ENCODE measurements at regions not wholly inside any gene's neighbourhood (a gene's known extent, or its start where the extent isn't known, plus 50 kb on each side); places are given as distances from the start of the nearest gene placed in this dataset.

DNA sequence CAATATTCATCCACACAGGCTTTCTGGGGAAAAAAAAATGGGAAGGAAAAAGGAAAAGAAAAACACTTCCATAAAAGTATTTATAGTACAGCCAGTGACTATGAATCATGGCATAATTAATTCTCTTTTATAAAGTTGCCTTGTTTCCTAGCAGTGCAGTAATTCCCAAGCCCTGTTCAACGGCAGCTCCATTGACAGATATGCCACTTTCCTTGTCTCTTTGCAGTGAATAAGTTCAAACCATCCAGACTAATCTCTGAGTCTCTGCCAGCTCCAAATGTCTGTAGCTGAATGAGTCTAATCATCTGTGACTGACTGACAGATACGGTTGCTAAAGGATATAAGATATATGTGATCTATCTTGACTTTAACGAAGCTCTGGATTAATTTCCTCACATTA, 52.9 kb upstream of the KCNJ16 start:
- TF ChIP-seq ZNF367 (CRISPR knock-in tag; IDR thresholded peaks at IDR 0.05; ENCODE audit: borderline replicate concordance) = no peak
- TF ChIP-seq ZNF329 (CRISPR knock-in tag; IDR thresholded peaks at IDR 0.05; ENCODE audit: low read depth) = no peak
- no peak for TF ChIP-seq MXI1 (IDR thresholded peaks at IDR 0.05; ENCODE audit: borderline replicate concordance, low read depth, low read length)
- TF ChIP-seq CREB3 (CRISPR knock-in tag; IDR thresholded peaks at IDR 0.05) = no peak
- TF ChIP-seq, protein P1, sequence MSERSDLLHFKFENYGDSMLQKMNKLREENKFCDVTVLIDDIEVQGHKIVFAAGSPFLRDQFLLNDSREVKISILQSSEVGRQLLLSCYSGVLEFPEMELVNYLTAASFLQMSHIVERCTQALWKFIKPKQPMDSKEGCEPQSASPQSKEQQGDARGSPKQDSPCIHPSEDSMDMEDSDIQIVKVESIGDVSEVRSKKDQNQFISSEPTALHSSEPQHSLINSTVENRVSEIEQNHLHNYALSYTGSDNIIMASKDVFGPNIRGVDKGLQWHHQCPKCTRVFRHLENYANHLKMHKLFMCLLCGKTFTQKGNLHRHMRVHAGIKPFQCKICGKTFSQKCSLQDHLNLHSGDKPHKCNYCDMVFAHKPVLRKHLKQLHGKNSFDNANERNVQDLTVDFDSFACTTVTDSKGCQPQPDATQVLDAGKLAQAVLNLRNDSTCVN (CRISPR knock-in tag; IDR thresholded peaks at IDR 0.05; ENCODE audit: borderline replicate concordance) = no peak
- no peak for TF ChIP-seq GABPB1 (CRISPR knock-in tag; IDR thresholded peaks at IDR 0.05)
- TF ChIP-seq PRPF4 (IDR thresholded peaks at IDR 0.05; ENCODE audit: low read depth, low read length, poor library complexity, severe bottlenecking) = no peak
- no peak for TF ChIP-seq MAFK (conservative IDR thresholded peaks at IDR 0.05 in 1 of 2, IDR thresholded peaks at IDR 0.05 in 1 of 2; ENCODE audit: low read length in 2 of 2)
- TF ChIP-seq TCF7 (IDR thresholded peaks at IDR 0.05; ENCODE audit: low read depth) = no peak
- TF ChIP-seq FOXC1 (CRISPR knock-in tag; IDR thresholded peaks at IDR 0.05; ENCODE audit: borderline replicate concordance) = no peak
- TF ChIP-seq MYC (CRISPR knock-in tag; IDR thresholded peaks at IDR 0.05; ENCODE audit: borderline replicate concordance) = no peak
- no peak for TF ChIP-seq ZNF574 (CRISPR knock-in tag; IDR thresholded peaks at IDR 0.05)
- no peak for TF ChIP-seq CTCF (CRISPR knock-in tag; IDR thresholded peaks at IDR 0.05)
- no peak for TF ChIP-seq IRF9 (CRISPR knock-in tag; IDR thresholded peaks at IDR 0.05; ENCODE audit: borderline replicate concordance)

All from HepG2 (cell line).